ENCODE measurements at regions not wholly inside any gene's neighbourhood (a gene's known extent, or its start where the extent isn't known, plus 50 kb on each side); places are given as distances from the start of the nearest gene placed in this dataset.

DNA sequence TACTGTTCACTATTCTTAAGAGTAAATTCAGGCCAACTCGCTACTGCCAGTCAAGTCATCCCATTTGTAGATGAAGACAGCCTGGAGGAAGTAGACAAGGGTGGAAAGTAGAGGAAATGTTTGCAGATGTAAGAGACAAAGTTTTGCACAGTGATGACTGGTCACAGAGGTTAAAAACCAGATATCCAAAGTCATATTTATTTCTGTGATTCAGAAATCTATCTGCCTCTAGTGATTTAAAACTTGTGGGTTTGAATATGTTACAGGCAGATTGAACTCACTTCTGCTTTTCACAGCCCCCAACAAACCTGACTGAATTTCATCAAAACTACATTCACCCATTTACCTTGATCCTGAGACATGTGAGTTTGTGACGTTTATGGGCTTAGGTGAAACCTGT, 484.7 kb upstream of the C1orf87 start:
- TF ChIP-seq TCF7L2 (IDR thresholded peaks at IDR 0.05; ENCODE audit: borderline replicate concordance, low read depth, low read length) = no peak
- TF ChIP-seq CTCF (tag by site-specific recombination; IDR thresholded peaks at IDR 0.05) = no peak
- no peak for TF ChIP-seq ZNF600 (tag by site-specific recombination; IDR thresholded peaks at IDR 0.05)
- no peak for TF ChIP-seq ZBTB49 (tag by site-specific recombination; IDR thresholded peaks at IDR 0.05; ENCODE audit: low read depth)
- TF ChIP-seq KLF16 (tag by site-specific recombination; IDR thresholded peaks at IDR 0.05) = no peak

Measured in HEK293 (cell line).